Panc1 (cell line): ENCODE measurements at regions not wholly inside any gene's neighbourhood (a gene's known extent, or its start where the extent isn't known, plus 50 kb on each side); places are given as distances from the start of the nearest gene placed in this dataset.

ENCODE experiments used
- POLR2AphosphoS5 ChIP-seq: IDR thresholded peaks from 2 replicates; pipeline ENCODE4 v1.6.1; 2012; ENCODE audit warnings: mild to moderate bottlenecking, low read depth, low read length, moderate library complexity
- SIN3A ChIP-seq: IDR thresholded peaks from 2 replicates; pipeline ENCODE4 v1.6.1; 2012; ENCODE audit warnings: low read depth, mild to moderate bottlenecking, low read length, moderate library complexity, borderline replicate concordance; ENCODE audit not compliant: insufficient read depth
- TCF7L2 ChIP-seq: IDR thresholded peaks from 2 replicates; pipeline ENCODE4 v1.6.1; 2011; ENCODE audit warnings: mild to moderate bottlenecking, low read depth, low read length, inconsistent platforms
- TF ChIP-seq, protein P1 (sequence below): fragments of 450-650 bp; IDR thresholded peaks from 2 replicates; pipeline ENCODE4 v1.5.1; 2017; ENCODE audit warnings: mild to moderate bottlenecking
- TF ChIP-seq, protein P2 (sequence below), 2 experiments: IDR thresholded peaks; 2 replicates each; pipeline ENCODE4 v1.6.1; 2011 to 2012; ENCODE audit warnings: low read depth in 2 of 2, control low read depth in 1 of 2, low read length in 1 of 2, mild to moderate bottlenecking in 1 of 2, moderate library complexity in 1 of 2; ENCODE audit not compliant: insufficient read depth in 1 of 2

DNA sequence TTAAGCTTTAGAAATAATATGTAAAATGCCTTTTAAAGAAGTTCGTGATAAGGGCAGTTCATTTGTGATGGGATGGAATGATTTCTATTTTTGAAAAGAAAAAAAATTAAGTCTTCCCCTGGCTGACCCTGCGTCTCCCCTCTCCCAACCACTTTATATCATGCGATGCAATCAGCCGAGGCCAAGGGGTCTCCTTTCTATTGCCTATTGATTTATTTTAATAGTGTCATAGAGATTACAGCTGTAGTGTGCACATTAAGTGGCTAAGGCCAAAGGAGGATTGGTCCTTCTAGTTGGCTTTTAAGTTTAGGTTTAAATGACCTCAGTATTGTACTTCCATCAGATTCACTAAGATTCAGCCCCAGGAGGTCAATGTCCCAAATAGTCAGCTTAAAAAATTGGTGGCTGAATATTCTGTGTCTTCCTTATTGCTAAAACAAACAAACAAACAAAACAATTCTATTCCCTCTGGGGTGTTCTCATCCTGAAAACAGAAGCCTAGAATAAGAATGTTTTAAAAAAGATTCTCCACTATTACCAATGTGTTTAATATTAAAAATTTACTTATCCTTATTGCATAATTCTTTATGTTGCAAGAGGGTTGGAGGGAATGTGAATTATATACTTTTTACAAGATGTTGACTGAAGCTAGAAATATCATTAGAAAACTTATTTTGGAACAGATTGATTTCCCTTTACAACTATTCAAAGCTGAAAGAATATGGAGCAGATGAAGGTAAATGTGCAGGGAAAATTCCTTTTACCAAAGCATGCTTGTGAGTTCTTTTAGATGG, 359.1 kb downstream of the SAMD5 start:
- TF ChIP-seq, protein P1, sequence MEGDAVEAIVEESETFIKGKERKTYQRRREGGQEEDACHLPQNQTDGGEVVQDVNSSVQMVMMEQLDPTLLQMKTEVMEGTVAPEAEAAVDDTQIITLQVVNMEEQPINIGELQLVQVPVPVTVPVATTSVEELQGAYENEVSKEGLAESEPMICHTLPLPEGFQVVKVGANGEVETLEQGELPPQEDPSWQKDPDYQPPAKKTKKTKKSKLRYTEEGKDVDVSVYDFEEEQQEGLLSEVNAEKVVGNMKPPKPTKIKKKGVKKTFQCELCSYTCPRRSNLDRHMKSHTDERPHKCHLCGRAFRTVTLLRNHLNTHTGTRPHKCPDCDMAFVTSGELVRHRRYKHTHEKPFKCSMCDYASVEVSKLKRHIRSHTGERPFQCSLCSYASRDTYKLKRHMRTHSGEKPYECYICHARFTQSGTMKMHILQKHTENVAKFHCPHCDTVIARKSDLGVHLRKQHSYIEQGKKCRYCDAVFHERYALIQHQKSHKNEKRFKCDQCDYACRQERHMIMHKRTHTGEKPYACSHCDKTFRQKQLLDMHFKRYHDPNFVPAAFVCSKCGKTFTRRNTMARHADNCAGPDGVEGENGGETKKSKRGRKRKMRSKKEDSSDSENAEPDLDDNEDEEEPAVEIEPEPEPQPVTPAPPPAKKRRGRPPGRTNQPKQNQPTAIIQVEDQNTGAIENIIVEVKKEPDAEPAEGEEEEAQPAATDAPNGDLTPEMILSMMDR = no peak
- no peak for TF ChIP-seq TCF7L2
- TF ChIP-seq POLR2AphosphoS5 = no peak
- TF ChIP-seq, protein P2, sequence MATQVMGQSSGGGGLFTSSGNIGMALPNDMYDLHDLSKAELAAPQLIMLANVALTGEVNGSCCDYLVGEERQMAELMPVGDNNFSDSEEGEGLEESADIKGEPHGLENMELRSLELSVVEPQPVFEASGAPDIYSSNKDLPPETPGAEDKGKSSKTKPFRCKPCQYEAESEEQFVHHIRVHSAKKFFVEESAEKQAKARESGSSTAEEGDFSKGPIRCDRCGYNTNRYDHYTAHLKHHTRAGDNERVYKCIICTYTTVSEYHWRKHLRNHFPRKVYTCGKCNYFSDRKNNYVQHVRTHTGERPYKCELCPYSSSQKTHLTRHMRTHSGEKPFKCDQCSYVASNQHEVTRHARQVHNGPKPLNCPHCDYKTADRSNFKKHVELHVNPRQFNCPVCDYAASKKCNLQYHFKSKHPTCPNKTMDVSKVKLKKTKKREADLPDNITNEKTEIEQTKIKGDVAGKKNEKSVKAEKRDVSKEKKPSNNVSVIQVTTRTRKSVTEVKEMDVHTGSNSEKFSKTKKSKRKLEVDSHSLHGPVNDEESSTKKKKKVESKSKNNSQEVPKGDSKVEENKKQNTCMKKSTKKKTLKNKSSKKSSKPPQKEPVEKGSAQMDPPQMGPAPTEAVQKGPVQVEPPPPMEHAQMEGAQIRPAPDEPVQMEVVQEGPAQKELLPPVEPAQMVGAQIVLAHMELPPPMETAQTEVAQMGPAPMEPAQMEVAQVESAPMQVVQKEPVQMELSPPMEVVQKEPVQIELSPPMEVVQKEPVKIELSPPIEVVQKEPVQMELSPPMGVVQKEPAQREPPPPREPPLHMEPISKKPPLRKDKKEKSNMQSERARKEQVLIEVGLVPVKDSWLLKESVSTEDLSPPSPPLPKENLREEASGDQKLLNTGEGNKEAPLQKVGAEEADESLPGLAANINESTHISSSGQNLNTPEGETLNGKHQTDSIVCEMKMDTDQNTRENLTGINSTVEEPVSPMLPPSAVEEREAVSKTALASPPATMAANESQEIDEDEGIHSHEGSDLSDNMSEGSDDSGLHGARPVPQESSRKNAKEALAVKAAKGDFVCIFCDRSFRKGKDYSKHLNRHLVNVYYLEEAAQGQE (IDR thresholded peaks at IDR 0.05; ENCODE audit: insufficient read depth in 1 of 2, low read depth in 2 of 2, low read length in 1 of 2) = no peak
- TF ChIP-seq SIN3A = no peak
